MG63 (cell line): ENCODE measurements at regions not wholly inside any gene's neighbourhood (a gene's known extent, or its start where the extent isn't known, plus 50 kb on each side); places are given as distances from the start of the nearest gene placed in this dataset.

Experiments used
- DNase-seq: peaks from one replicate; pipeline ENCODE4 v3.0.0-alpha.2; 2020
- H3K27me3 ChIP-seq: fragments of 250-450 bp; sonication (Bioruptor Pico); 2 replicates; pipeline ENCODE4 v1.5.1; 2020; ENCODE audit warnings: mild to moderate bottlenecking, moderate library complexity
- H3K36me3 ChIP-seq: fragments of 250-450 bp; sonication (Bioruptor Pico); 2 replicates; pipeline ENCODE4 v1.5.1; 2020; ENCODE audit warnings: mild to moderate bottlenecking, moderate library complexity
- H3K4me3 ChIP-seq: fragments of 250-450 bp; sonication (Bioruptor Pico); 2 replicates; pipeline ENCODE4 v1.5.1; 2020; ENCODE audit warnings: mild to moderate bottlenecking, moderate library complexity
- H3K9me3 ChIP-seq: fragments of 250-450 bp; sonication (Bioruptor Pico); 2 replicates; pipeline ENCODE4 v1.5.1; 2020; ENCODE audit warnings: mild to moderate bottlenecking, moderate library complexity

- Histone ChIP-seq H3K9me3 (no peaks in the 10 kb centered on the region), H3K4me3 (no peak overlapping the region), H3K36me3 (no peaks in the 10 kb centered on the region), H3K27me3 (no peaks in the 10 kb centered on the region)
- no peak for DNase-seq
Measured at GRCh38 chr2:144582651-144583380, 62.9 kb upstream of the ZEB2 start.

- DNase-seq, result no peak
- no peak overlapping the region for H3K4me3 ChIP-seq
- no peaks in the 10 kb centered on the region for H3K36me3 ChIP-seq
- H3K27me3 ChIP-seq, result no peaks in the 10 kb centered on the region
- H3K9me3 ChIP-seq, result no peaks in the 10 kb centered on the region
Measured at GRCh38 chr2:144580521-144581161, 60.7 kb upstream of the ZEB2 start.

- Histone ChIP-seq H3K9me3 (no peaks in the 10 kb centered on the region), H3K27me3 (no peaks in the 10 kb centered on the region), H3K36me3 (no peaks in the 10 kb centered on the region), H3K4me3 (no peak overlapping the region)
- no peak for DNase-seq
Measured at GRCh38 chr2:144579556-144579955, 59.6 kb upstream of the ZEB2 start.

GRCh38 chr2:144578099-144578498, 58.2 kb upstream of the ZEB2 start:
- DNase-seq, result no peak
- H3K4me3 ChIP-seq, result no peak overlapping the region
- H3K27me3 ChIP-seq, result no peaks in the 10 kb centered on the region
- no peaks in the 10 kb centered on the region for H3K36me3 ChIP-seq
- no peaks in the 10 kb centered on the region for H3K9me3 ChIP-seq

GRCh38 chr2:144572977-144573376, 53.1 kb upstream of the ZEB2 start:
- Histone ChIP-seq H3K27me3 (no peaks in the 10 kb centered on the region), H3K36me3 (no peaks in the 10 kb centered on the region), H3K4me3 (no peak overlapping the region), H3K9me3 (no peaks in the 10 kb centered on the region)
- no peak for DNase-seq

- Histone ChIP-seq H3K27me3 (no peaks in the 10 kb centered on the region), H3K9me3 (no peaks in the 10 kb centered on the region), H3K4me3 (no peak overlapping the region), H3K36me3 (no peaks in the 10 kb centered on the region)
- DNase-seq, result no peak
Measured at GRCh38 chr2:144571770-144572169, 51.9 kb upstream of the ZEB2 start.

- H3K9me3 ChIP-seq, result no peaks in the 10 kb centered on the region
- H3K36me3 ChIP-seq, result no peaks in the 10 kb centered on the region
- no peaks in the 10 kb centered on the region for H3K27me3 ChIP-seq
- no peak overlapping the region for H3K4me3 ChIP-seq
- DNase-seq, result no peak
Measured at GRCh38 chr2:144570566-144570965, 50.6 kb upstream of the ZEB2 start.
